SK-N-SH treated with all-trans-retinoic acid at 6 μM for 48 hours (cell line): ENCODE measurements at regions not wholly inside any gene's neighbourhood (a gene's known extent, or its start where the extent isn't known, plus 50 kb on each side); places are given as distances from the start of the nearest gene placed in this dataset.

Experiments
- ARNTL ChIP-seq: fragments of 450-650 bp; formaldehyde crosslinking; IDR thresholded peaks from 2 replicates; pipeline ENCODE4 v1.5.0; 2020; ENCODE audit warnings: low read depth, mild to moderate bottlenecking, moderate library complexity, borderline replicate concordance
- RARB ChIP-seq: fragments of 250-450 bp; sonication (Bioruptor Pico); IDR thresholded peaks from 2 replicates; pipeline ENCODE4 v1.8.0; 2021; ENCODE audit warnings: mild to moderate bottlenecking, moderate library complexity
- TCF4 ChIP-seq: fragments of 250-450 bp; sonication (Bioruptor Pico); IDR thresholded peaks from 2 replicates; pipeline ENCODE4 v1.8.0; 2021; ENCODE audit warnings: mild to moderate bottlenecking, moderate library complexity, borderline replicate concordance
- TF ChIP-seq, protein P1 (sequence below): fragments of 250-450 bp; sonication (Bioruptor Pico); IDR thresholded peaks from 2 replicates; pipeline ENCODE4 v1.8.0; 2020; ENCODE audit warnings: mild to moderate bottlenecking, moderate library complexity, borderline replicate concordance
- TF ChIP-seq, protein P2 (sequence below): fragments of 250-450 bp; sonication (Bioruptor Pico); IDR thresholded peaks from 2 replicates; pipeline ENCODE4 v1.5.1; 2020; ENCODE audit warnings: low read depth, mild to moderate bottlenecking, moderate library complexity

GRCh38 chr2:51231071-51231470 lies 199.1 kb upstream of the NRXN1 start:
- no peak for TF ChIP-seq RARB (CRISPR knock-in tag)
- TF ChIP-seq, protein P1, sequence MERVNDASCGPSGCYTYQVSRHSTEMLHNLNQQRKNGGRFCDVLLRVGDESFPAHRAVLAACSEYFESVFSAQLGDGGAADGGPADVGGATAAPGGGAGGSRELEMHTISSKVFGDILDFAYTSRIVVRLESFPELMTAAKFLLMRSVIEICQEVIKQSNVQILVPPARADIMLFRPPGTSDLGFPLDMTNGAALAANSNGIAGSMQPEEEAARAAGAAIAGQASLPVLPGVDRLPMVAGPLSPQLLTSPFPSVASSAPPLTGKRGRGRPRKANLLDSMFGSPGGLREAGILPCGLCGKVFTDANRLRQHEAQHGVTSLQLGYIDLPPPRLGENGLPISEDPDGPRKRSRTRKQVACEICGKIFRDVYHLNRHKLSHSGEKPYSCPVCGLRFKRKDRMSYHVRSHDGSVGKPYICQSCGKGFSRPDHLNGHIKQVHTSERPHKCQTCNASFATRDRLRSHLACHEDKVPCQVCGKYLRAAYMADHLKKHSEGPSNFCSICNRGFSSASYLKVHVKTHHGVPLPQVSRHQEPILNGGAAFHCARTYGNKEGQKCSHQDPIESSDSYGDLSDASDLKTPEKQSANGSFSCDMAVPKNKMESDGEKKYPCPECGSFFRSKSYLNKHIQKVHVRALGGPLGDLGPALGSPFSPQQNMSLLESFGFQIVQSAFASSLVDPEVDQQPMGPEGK (CRISPR knock-in tag): no peak
- TF ChIP-seq ARNTL (CRISPR knock-in tag): no peak
- TF ChIP-seq, protein P2, sequence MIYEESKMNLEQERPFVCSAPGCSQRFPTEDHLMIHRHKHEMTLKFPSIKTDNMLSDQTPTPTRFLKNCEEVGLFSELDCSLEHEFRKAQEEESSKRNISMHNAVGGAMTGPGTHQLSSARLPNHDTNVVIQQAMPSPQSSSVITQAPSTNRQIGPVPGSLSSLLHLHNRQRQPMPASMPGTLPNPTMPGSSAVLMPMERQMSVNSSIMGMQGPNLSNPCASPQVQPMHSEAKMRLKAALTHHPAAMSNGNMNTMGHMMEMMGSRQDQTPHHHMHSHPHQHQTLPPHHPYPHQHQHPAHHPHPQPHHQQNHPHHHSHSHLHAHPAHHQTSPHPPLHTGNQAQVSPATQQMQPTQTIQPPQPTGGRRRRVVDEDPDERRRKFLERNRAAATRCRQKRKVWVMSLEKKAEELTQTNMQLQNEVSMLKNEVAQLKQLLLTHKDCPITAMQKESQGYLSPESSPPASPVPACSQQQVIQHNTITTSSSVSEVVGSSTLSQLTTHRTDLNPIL: no peak
- TF ChIP-seq TCF4 (CRISPR knock-in tag): no peak
